ENCODE measurements at regions not wholly inside any gene's neighbourhood (a gene's known extent, or its start where the extent isn't known, plus 50 kb on each side); places are given as distances from the start of the nearest gene placed in this dataset.

GRCh38 chr3:94544131-94544789, 481.4 kb downstream of the NSUN3 start:
- no peak for TF ChIP-seq CTCF (IDR thresholded peaks at IDR 0.05; ENCODE audit: partially characterized antibody, unreplicated experiment)
- Mint-ChIP-seq H3K36me3 (ENCODE audit: unreplicated experiment) (no peaks in the 10 kb centered on the region), H3K4me3 (ENCODE audit: unreplicated experiment) (no peak overlapping the region), H3K27ac (ENCODE audit: unreplicated experiment) (no peak overlapping the region), H3K9me3 (ENCODE audit: unreplicated experiment) (no peaks in the 10 kb centered on the region), H3K27me3 (ENCODE audit: unreplicated experiment) (no peaks in the 10 kb centered on the region), H3K4me1 (ENCODE audit: low read depth, unreplicated experiment) (no peaks in the 10 kb centered on the region)
- no peak for DNase-seq

- Mint-ChIP-seq H3K4me1 (ENCODE audit: low read depth, unreplicated experiment) (no peaks in the 10 kb centered on the region), H3K27ac (ENCODE audit: unreplicated experiment) (no peak overlapping the region), H3K4me3 (ENCODE audit: unreplicated experiment) (no peak overlapping the region), H3K27me3 (ENCODE audit: unreplicated experiment) (no peaks in the 10 kb centered on the region), H3K36me3 (ENCODE audit: unreplicated experiment) (peaks cover 15% of the 10 kb centered on the region), H3K9me3 (ENCODE audit: unreplicated experiment) (peaks cover 2% of the 10 kb centered on the region)
- no peak for DNase-seq
- TF ChIP-seq CTCF (IDR thresholded peaks at IDR 0.05; ENCODE audit: partially characterized antibody, unreplicated experiment): no peak
Observed at GRCh38 chr3:94548581-94549316, 485.9 kb downstream of the NSUN3 start.

GRCh38 chr3:94561094-94561493, 498.2 kb downstream of the NSUN3 start:
- H3K4me3 Mint-ChIP-seq (ENCODE audit: unreplicated experiment): no peak overlapping the region
- H3K9me3 Mint-ChIP-seq (ENCODE audit: unreplicated experiment): no peaks in the 10 kb centered on the region
- H3K4me1 Mint-ChIP-seq (ENCODE audit: low read depth, unreplicated experiment): no peaks in the 10 kb centered on the region
- no peak overlapping the region for H3K27ac Mint-ChIP-seq (ENCODE audit: unreplicated experiment)
- no peak for DNase-seq
- peaks cover 5% of the 10 kb centered on the region for H3K36me3 Mint-ChIP-seq (ENCODE audit: unreplicated experiment)
- no peak for TF ChIP-seq CTCF (IDR thresholded peaks at IDR 0.05; ENCODE audit: partially characterized antibody, unreplicated experiment)
- H3K27me3 Mint-ChIP-seq (ENCODE audit: unreplicated experiment): no peaks in the 10 kb centered on the region

GRCh38 chr3:94564247-94564646, 501.4 kb downstream of the NSUN3 start:
- H3K9me3 Mint-ChIP-seq (ENCODE audit: unreplicated experiment): no peaks in the 10 kb centered on the region
- no peaks in the 10 kb centered on the region for H3K27me3 Mint-ChIP-seq (ENCODE audit: unreplicated experiment)
- no peak for TF ChIP-seq CTCF (IDR thresholded peaks at IDR 0.05; ENCODE audit: partially characterized antibody, unreplicated experiment)
- no peaks in the 10 kb centered on the region for H3K36me3 Mint-ChIP-seq (ENCODE audit: unreplicated experiment)
- no peak for DNase-seq
- H3K4me1 Mint-ChIP-seq (ENCODE audit: low read depth, unreplicated experiment): no peaks in the 10 kb centered on the region
- H3K27ac Mint-ChIP-seq (ENCODE audit: unreplicated experiment): no peak overlapping the region
- H3K4me3 Mint-ChIP-seq (ENCODE audit: unreplicated experiment): no peak overlapping the region

GRCh38 chr3:94568041-94568440, 505.2 kb downstream of the NSUN3 start:
- H3K36me3 Mint-ChIP-seq (ENCODE audit: unreplicated experiment): no peaks in the 10 kb centered on the region
- no peak overlapping the region for H3K4me3 Mint-ChIP-seq (ENCODE audit: unreplicated experiment)
- DNase-seq: no peak
- H3K27ac Mint-ChIP-seq (ENCODE audit: unreplicated experiment): no peak overlapping the region
- H3K27me3 Mint-ChIP-seq (ENCODE audit: unreplicated experiment): no peaks in the 10 kb centered on the region
- H3K9me3 Mint-ChIP-seq (ENCODE audit: unreplicated experiment): no peaks in the 10 kb centered on the region
- no peaks in the 10 kb centered on the region for H3K4me1 Mint-ChIP-seq (ENCODE audit: low read depth, unreplicated experiment)
- TF ChIP-seq CTCF (IDR thresholded peaks at IDR 0.05; ENCODE audit: partially characterized antibody, unreplicated experiment): no peak

Measured in glutamatergic neuron (in vitro differentiated cells).